ENCODE measurements at regions not wholly inside any gene's neighbourhood (a gene's known extent, or its start where the extent isn't known, plus 50 kb on each side); places are given as distances from the start of the nearest gene placed in this dataset.

DNA sequence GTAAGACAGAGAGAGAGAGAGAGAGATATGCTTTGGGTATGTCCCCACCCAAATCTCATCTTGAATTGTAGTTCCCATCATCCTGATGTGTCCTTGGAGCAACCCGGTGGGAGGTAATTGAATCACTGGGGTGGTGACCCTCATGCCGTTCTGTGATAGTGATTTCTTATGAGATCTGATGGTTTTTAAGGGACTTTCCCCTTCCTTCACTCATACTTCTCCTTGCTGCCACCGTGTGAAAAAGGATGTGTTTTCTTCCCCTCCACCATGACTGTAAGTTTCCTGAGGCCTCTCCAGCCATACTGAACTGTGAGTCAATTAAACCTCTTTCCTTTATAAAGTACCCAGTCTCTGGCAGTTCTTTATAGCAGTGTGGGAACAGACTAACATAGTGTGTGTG is 60.3 kb downstream of the EOMES start:
- ChIA-PET POLR2A (no interaction called here), CTCF (interaction anchor here (1.2 kb wide), 1 partner anchor 29 kb away, joined by 3 read pairs; no protein-coding TSS in a partner anchor)
- H3K36me3 Mint-ChIP-seq, result no peaks in the 10 kb centered on the region

DNA sequence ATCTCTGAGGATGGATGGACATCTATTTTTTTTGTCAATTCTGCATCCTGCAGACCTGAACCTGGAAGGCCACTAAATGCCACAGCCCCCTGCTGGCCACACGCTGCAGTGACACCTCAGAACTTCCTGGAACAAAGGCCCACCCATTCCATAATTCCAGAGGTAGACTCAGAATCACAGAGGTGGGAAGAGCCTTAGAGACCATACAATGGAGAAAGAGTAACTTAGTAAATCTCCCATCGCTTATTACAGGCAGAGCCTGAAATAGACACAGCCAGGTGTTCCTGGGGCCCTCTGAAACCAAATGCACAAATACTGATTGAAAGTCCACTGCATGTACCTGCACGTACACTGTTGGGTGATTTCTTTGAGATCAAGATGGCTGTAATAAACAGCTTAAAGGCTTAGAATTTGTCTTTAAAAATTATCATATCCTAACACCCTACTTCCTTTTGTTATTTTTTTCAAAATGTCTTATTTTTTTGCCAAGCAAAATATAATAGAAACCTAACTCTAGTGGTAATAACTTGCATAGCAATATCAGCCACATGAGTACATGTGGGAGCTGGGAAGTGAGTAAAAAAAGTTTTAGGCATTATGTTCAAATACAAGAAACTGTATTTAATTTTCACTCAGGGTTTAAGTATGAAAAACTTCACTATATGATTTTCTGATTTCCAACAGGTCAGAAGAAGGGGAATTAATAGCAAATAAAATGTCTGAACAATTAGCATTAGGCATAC is 62.7 kb downstream of the EOMES start:
- Histone ChIP-seq H3K4me1 (ENCODE audit: insufficient read depth, low read length) (no peaks in the 10 kb centered on the region), H3K27me3 (ENCODE audit: insufficient read depth, low read length, poor library complexity, severe bottlenecking) (no peaks in the 10 kb centered on the region), H3K27ac (ENCODE audit: low read depth, low read length) (no peak overlapping the region), H3K36me3 (ENCODE audit: insufficient read depth, low read length) (no peaks in the 10 kb centered on the region), H3K9me3 (ENCODE audit: low read length) (no peaks in the 10 kb centered on the region), H3K4me3 (ENCODE audit: low read length) (no peak overlapping the region)
- Mint-ChIP-seq H3K9me3 (no peaks in the 10 kb centered on the region), H3K4me1 (peaks cover 0 to 13% (median 3%) of the 10 kb centered on the region in 3 donors), H3K36me3 (no peaks in the 10 kb centered on the region), H3K27me3 (peaks cover 5 to 7% of the 10 kb centered on the region in 2 donors), H3K4me3 (no peak overlapping the region), H3K27ac (peak overlapping the region in 1 of 8 donors; percentile 8)
- ChIA-PET POLR2A (no interaction called here), CTCF (interaction anchor here (0.6 to 3.6 kb wide), 8 partner anchors 10 to 348 kb away, joined by 3 to 10 read pairs (median 3); no protein-coding TSS in a partner anchor)
- DNase-seq, result peak; percentile 20 to 68 (median 27)

More for the DNA sequence above, 60.3 kb downstream of the EOMES start:
- Histone ChIP-seq H3K4me1 (ENCODE audit: insufficient read depth, low read length) (peaks cover 5% of the 10 kb centered on the region), H3K27me3 (ENCODE audit: insufficient read depth, low read length, poor library complexity, severe bottlenecking) (no peaks in the 10 kb centered on the region), H3K36me3 (ENCODE audit: insufficient read depth, low read length) (no peaks in the 10 kb centered on the region), H3K9me3 (ENCODE audit: low read length) (no peaks in the 10 kb centered on the region), H3K4me3 (ENCODE audit: low read length) (no peak overlapping the region), H3K27ac (ENCODE audit: low read depth, low read length) (no peak overlapping the region)
- Mint-ChIP-seq H3K27ac (peak overlapping the region in 1 of 8 donors; percentile 48), H3K4me1 (peaks cover 6 to 12% (median 11%) of the 10 kb centered on the region in 3 donors), H3K4me3 (no peak overlapping the region), H3K27me3 (peaks cover 0 to 5% of the 10 kb centered on the region in 2 donors), H3K9me3 (no peaks in the 10 kb centered on the region)
- no peak for DNase-seq

DNA sequence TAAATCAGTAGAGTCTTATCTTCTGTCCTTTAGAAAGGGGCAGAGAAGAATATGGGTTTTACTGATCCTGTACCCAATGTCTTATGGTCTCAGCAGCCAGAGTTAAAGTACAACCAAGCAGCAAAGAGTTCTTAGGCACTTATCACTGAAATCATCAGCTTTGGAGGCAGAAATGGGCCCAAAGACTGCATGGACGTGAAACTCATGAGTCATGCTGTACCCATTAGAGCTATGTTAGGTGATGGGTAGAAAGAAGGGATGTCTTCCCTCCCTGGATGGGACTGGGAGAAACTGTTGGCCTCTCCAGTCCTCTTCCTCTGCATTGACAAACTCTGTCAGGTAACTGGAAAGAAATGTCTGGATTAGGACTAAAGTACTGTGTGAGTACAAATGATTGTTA is 63.4 kb downstream of the EOMES start:
- Histone ChIP-seq H3K4me1 (ENCODE audit: insufficient read depth, low read length) (no peaks in the 10 kb centered on the region), H3K27me3 (ENCODE audit: insufficient read depth, low read length, poor library complexity, severe bottlenecking) (no peaks in the 10 kb centered on the region), H3K27ac (ENCODE audit: low read depth, low read length) (no peak overlapping the region), H3K9me3 (ENCODE audit: low read length) (no peaks in the 10 kb centered on the region), H3K4me3 (ENCODE audit: low read length) (no peak overlapping the region), H3K36me3 (ENCODE audit: insufficient read depth, low read length) (no peaks in the 10 kb centered on the region)
- H3K4me3 Mint-ChIP-seq, result no peak overlapping the region
- peaks cover 5 to 10% of the 10 kb centered on the region in 2 donors for H3K27me3 Mint-ChIP-seq
- POLR2A ChIA-PET, result interaction anchor here (0.6 kb wide), 1 partner anchor 451 kb away, joined by 3 read pairs; no protein-coding TSS in a partner anchor
- H3K4me1 Mint-ChIP-seq, result peaks cover 0 to 13% (median 3%) of the 10 kb centered on the region in 3 donors
- no peaks in the 10 kb centered on the region for H3K36me3 Mint-ChIP-seq
- H3K9me3 Mint-ChIP-seq, result no peaks in the 10 kb centered on the region
- no peak for DNase-seq
- H3K27ac Mint-ChIP-seq, result no peak overlapping the region
- CTCF ChIA-PET, result interaction anchor here (0.8 to 3.6 kb wide), 5 partner anchors 9 to 168 kb away, joined by 3 to 10 read pairs (median 3); no protein-coding TSS in a partner anchor

DNA sequence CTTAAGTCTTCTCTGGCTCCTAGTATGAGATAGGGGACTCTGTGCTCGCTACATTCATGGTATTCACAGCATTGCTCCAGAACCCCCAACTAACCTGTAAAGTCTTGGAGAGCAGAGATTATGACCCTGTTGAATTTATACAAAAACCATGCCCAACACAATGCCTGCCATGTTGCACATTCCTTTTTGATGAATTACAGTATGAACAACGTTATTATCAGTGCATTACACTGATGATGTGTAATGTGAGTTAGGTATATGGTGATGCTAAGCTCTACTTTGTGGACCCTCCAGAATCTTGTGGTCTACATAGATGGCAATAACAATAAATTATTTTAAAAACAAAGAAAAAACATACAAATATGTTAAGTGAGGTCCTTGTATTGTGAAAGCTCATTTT is 64.3 kb downstream of the EOMES start:
- Histone ChIP-seq H3K9me3 (ENCODE audit: low read length) (no peaks in the 10 kb centered on the region), H3K36me3 (ENCODE audit: insufficient read depth, low read length) (no peaks in the 10 kb centered on the region), H3K27me3 (ENCODE audit: insufficient read depth, low read length, poor library complexity, severe bottlenecking) (no peaks in the 10 kb centered on the region), H3K4me1 (ENCODE audit: insufficient read depth, low read length) (no peaks in the 10 kb centered on the region), H3K27ac (ENCODE audit: low read depth, low read length) (no peak overlapping the region), H3K4me3 (ENCODE audit: low read length) (no peak overlapping the region)
- peaks cover 0 to 13% (median 3%) of the 10 kb centered on the region in 3 donors for H3K4me1 Mint-ChIP-seq
- no peak overlapping the region for H3K4me3 Mint-ChIP-seq
- ChIA-PET CTCF (interaction anchor here (0.6 to 3.6 kb wide), 6 partner anchors 9 to 300 kb away, joined by 3 to 10 read pairs (median 3); no protein-coding TSS in a partner anchor), POLR2A (no interaction called here)
- H3K27ac Mint-ChIP-seq, result peak overlapping the region in 1 of 8 donors; percentile 9
- peaks cover 5 to 10% of the 10 kb centered on the region in 2 donors for H3K27me3 Mint-ChIP-seq
- no peak for DNase-seq
- no peaks in the 10 kb centered on the region for H3K9me3 Mint-ChIP-seq
- peaks cover 0 to 2% (median 0%) of the 10 kb centered on the region in 3 donors for H3K36me3 Mint-ChIP-seq

DNA sequence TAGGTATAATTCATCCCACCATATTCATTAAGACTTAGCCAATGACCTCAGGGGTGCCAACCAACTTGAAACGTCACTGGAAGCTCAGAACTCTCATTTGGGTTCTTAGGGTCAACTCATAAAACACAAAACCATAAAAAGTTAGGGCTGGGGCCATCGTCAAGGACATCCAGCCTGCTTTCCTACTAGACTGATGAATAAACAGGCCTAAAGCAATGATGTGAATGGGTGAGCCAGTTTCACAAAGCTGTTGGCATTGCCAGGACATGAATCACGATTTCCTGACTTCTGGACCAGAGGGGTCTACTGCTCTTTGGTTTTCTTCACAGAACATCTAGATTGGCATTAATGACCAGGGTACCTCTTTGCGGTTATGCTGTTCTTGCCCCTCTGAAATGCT is 64.7 kb downstream of the EOMES start:
- Mint-ChIP-seq H3K9me3 (no peaks in the 10 kb centered on the region), H3K36me3 (peaks cover 0 to 2% (median 0%) of the 10 kb centered on the region in 3 donors), H3K27me3 (peaks cover 5 to 10% of the 10 kb centered on the region in 2 donors), H3K4me3 (no peak overlapping the region), H3K4me1 (peaks cover 0 to 13% (median 3%) of the 10 kb centered on the region in 3 donors), H3K27ac (peak overlapping the region in 1 of 8 donors; percentile 9)
- ChIA-PET CTCF (interaction anchor here (1.4 to 3.6 kb wide), 5 partner anchors 10 to 299 kb away, joined by 3 to 10 read pairs (median 3); no protein-coding TSS in a partner anchor), POLR2A (no interaction called here)
- H3K27ac ChIP-seq (ENCODE audit: low read depth, low read length), result no peak overlapping the region
- H3K4me1 ChIP-seq (ENCODE audit: insufficient read depth, low read length), result no peaks in the 10 kb centered on the region
- H3K27me3 ChIP-seq (ENCODE audit: insufficient read depth, low read length, poor library complexity, severe bottlenecking), result no peaks in the 10 kb centered on the region
- no peaks in the 10 kb centered on the region for H3K9me3 ChIP-seq (ENCODE audit: low read length)
- DNase-seq, result no peak
- no peak overlapping the region for H3K4me3 ChIP-seq (ENCODE audit: low read length)
- H3K36me3 ChIP-seq (ENCODE audit: insufficient read depth, low read length), result no peaks in the 10 kb centered on the region

GRCh38 chr3:27656790-27657189 is 65.3 kb downstream of the EOMES start:
- Mint-ChIP-seq H3K36me3 (peaks cover 0 to 2% (median 0%) of the 10 kb centered on the region in 3 donors), H3K9me3 (no peaks in the 10 kb centered on the region), H3K4me3 (no peak overlapping the region), H3K27me3 (peaks cover 5 to 13% of the 10 kb centered on the region in 2 donors), H3K27ac (peak overlapping the region in 1 of 8 donors; percentile 19), H3K4me1 (peaks cover 0 to 13% (median 3%) of the 10 kb centered on the region in 3 donors)
- Histone ChIP-seq H3K27me3 (ENCODE audit: insufficient read depth, low read length, poor library complexity, severe bottlenecking) (no peaks in the 10 kb centered on the region), H3K4me1 (ENCODE audit: insufficient read depth, low read length) (no peaks in the 10 kb centered on the region), H3K9me3 (ENCODE audit: low read length) (no peaks in the 10 kb centered on the region), H3K4me3 (ENCODE audit: low read length) (no peak overlapping the region), H3K27ac (ENCODE audit: low read depth, low read length) (no peak overlapping the region), H3K36me3 (ENCODE audit: insufficient read depth, low read length) (no peaks in the 10 kb centered on the region)
- no peak for DNase-seq
- POLR2A ChIA-PET, result no interaction called here
- CTCF ChIA-PET, result interaction anchor here (1.4 to 3.6 kb wide), 5 partner anchors 9 to 299 kb away, joined by 3 to 10 read pairs (median 3); no protein-coding TSS in a partner anchor

DNA sequence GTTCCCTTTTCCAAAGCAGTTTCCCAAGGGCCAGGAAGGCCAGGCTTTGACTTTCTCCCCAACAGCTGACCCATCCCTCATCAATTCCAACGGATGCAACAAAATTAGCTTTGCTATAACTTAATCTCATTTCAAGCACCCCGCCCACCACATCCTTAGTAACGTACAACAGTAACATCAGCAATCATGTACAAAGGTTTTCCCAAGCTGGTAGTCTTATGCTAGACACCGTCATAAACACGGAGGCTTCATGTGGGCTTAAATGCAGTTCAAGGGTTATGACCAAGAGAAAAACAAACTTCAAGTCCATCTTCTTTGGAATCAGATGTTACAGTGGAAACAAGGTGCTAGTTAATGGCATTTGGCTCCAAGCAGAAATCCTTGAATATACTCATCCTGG is 66.6 kb downstream of the EOMES start:
- ChIA-PET POLR2A (no interaction called here), CTCF (interaction anchor here (1.4 kb wide), 1 partner anchor 298 kb away, joined by 3 read pairs; no protein-coding TSS in a partner anchor)
- Histone ChIP-seq H3K27ac (ENCODE audit: low read depth, low read length) (no peak overlapping the region), H3K36me3 (ENCODE audit: insufficient read depth, low read length) (no peaks in the 10 kb centered on the region), H3K4me3 (ENCODE audit: low read length) (no peak overlapping the region), H3K4me1 (ENCODE audit: insufficient read depth, low read length) (no peaks in the 10 kb centered on the region), H3K27me3 (ENCODE audit: insufficient read depth, low read length, poor library complexity, severe bottlenecking) (no peaks in the 10 kb centered on the region), H3K9me3 (ENCODE audit: low read length) (no peaks in the 10 kb centered on the region)
- peaks cover 0 to 2% (median 0%) of the 10 kb centered on the region in 3 donors for H3K36me3 Mint-ChIP-seq
- no peak overlapping the region for H3K4me3 Mint-ChIP-seq
- peaks cover 0 to 13% (median 3%) of the 10 kb centered on the region in 3 donors for H3K4me1 Mint-ChIP-seq
- H3K27ac Mint-ChIP-seq, result peak overlapping the region in 2 of 8 donors; percentile 4 to 69
- H3K27me3 Mint-ChIP-seq, result peaks cover 5 to 8% of the 10 kb centered on the region in 2 donors
- DNase-seq, result no peak
- no peaks in the 10 kb centered on the region for H3K9me3 Mint-ChIP-seq

All from CD8-positive, alpha-beta memory T cell (primary cell).